WTC11 (cell line): ENCODE measurements at regions not wholly inside any gene's neighbourhood (a gene's known extent, or its start where the extent isn't known, plus 50 kb on each side); places are given as distances from the start of the nearest gene placed in this dataset.

Experiments used
- ATAC-seq: fragments of 200-7000 bp; cut with Tn5 transposase; 2 replicates; pipeline ENCODE4 v1.10.0; 2021; ENCODE audit warnings: mild to moderate bottlenecking, moderate library complexity
- CTCF ChIA-PET: fragments of 300-600 bp; sonication (Branson Sonifier 250); formaldehyde crosslinking; loops from one replicate; lab custom pipeline; 2021; ENCODE audit warnings: antibody characterized with exemption; lab: Charles Lee
- POLR2A ChIA-PET: fragments of 350-600 bp; sonication (Branson Sonifier 250); formaldehyde crosslinking; loops from one replicate; lab custom pipeline; 2021; ENCODE audit warnings: antibody characterized with exemption; lab: Charles Lee
- DNase-seq: peaks from one replicate; pipeline ENCODE4 v3.0.0; 2021; ENCODE audit warnings: low spot score
- H3K27ac Mint-ChIP-seq: 2 replicates; pipeline ENCODE4 v1.8.0; 2021; ENCODE audit warnings: mixed read lengths
- H3K27me3 Mint-ChIP-seq: 2 replicates; pipeline ENCODE4 v1.8.0; 2021; ENCODE audit warnings: low read depth, mild to moderate bottlenecking, moderate library complexity, mixed read lengths
- H3K36me3 Mint-ChIP-seq: 2 replicates; pipeline ENCODE4 v1.8.0; 2021; ENCODE audit warnings: mixed read lengths
- H3K4me1 Mint-ChIP-seq: 2 replicates; pipeline ENCODE4 v1.8.0; 2022; ENCODE audit warnings: mixed read lengths
- H3K4me3 Mint-ChIP-seq: 2 replicates; pipeline ENCODE4 v1.8.0; 2021; ENCODE audit warnings: mild to moderate bottlenecking, moderate library complexity, mixed read lengths
- H3K9me3 Mint-ChIP-seq: 2 replicates; pipeline ENCODE4 v1.8.0; 2021; ENCODE audit warnings: mixed read lengths
- ARID4B ChIP-seq: sonication (generic); formaldehyde crosslinking; IDR thresholded peaks from 2 replicates; pipeline ENCODE4 v1.8.0; 2023; ENCODE audit warnings: missing genetic modification reagents, mild to moderate bottlenecking, borderline replicate concordance
- CREM ChIP-seq: sonication (generic); formaldehyde crosslinking; IDR thresholded peaks from 2 replicates; pipeline ENCODE4 v1.8.1; 2022; ENCODE audit warnings: mild to moderate bottlenecking, missing genetic modification reagents, moderate library complexity
- ELF4 ChIP-seq: sonication (generic); formaldehyde crosslinking; IDR thresholded peaks from 2 replicates; pipeline ENCODE4 v1.8.1; 2022; ENCODE audit warnings: low read depth, mild to moderate bottlenecking, moderate library complexity, missing genetic modification reagents
- NR1H2 ChIP-seq: sonication (generic); formaldehyde crosslinking; IDR thresholded peaks from 2 replicates; pipeline ENCODE4 v1.9.0; 2021; ENCODE audit warnings: mild to moderate bottlenecking, moderate library complexity, missing genetic modification reagents
- NR3C1 ChIP-seq: sonication (generic); formaldehyde crosslinking; conservative IDR thresholded peaks from 2 replicates; pipeline ENCODE4 v1.8.1; 2023; ENCODE audit warnings: low read depth, mild to moderate bottlenecking, missing genetic modification reagents
- PRRX2 ChIP-seq: fragments of 250-450 bp; sonication (Bioruptor Pico); IDR thresholded peaks from 2 replicates; pipeline ENCODE4 v1.8.0; 2021; ENCODE audit warnings: mild to moderate bottlenecking
- SOX15 ChIP-seq: fragments of 250-450 bp; sonication (Bioruptor Pico); IDR thresholded peaks from 2 replicates; pipeline ENCODE4 v1.9.0; 2021; ENCODE audit warnings: mild to moderate bottlenecking
- ZMAT4 ChIP-seq: fragments of 250-450 bp; sonication (Bioruptor Pico); IDR thresholded peaks from 2 replicates; pipeline ENCODE4 v1.9.0; 2021; ENCODE audit warnings: mild to moderate bottlenecking
- ZNF138 ChIP-seq: sonication (generic); formaldehyde crosslinking; conservative IDR thresholded peaks from 2 replicates; pipeline ENCODE4 v1.8.1; 2022; ENCODE audit warnings: mild to moderate bottlenecking, moderate library complexity, missing genetic modification reagents
- ZNF232 ChIP-seq: sonication (generic); formaldehyde crosslinking; IDR thresholded peaks from 2 replicates; pipeline ENCODE4 v1.8.0; 2022; ENCODE audit warnings: mild to moderate bottlenecking, missing genetic modification reagents
- ZNF263 ChIP-seq: sonication (generic); formaldehyde crosslinking; IDR thresholded peaks from 2 replicates; pipeline ENCODE4 v1.8.1; 2022; ENCODE audit warnings: low read depth, mild to moderate bottlenecking, moderate library complexity, missing genetic modification reagents
- ZNF317 ChIP-seq: sonication (generic); formaldehyde crosslinking; IDR thresholded peaks from 2 replicates; pipeline ENCODE4 v1.8.1; 2023; ENCODE audit warnings: low read depth, mild to moderate bottlenecking, moderate library complexity, missing genetic modification reagents, borderline replicate concordance
- ZNF416 ChIP-seq: fragments of 250-450 bp; sonication (Bioruptor Pico); IDR thresholded peaks from 2 replicates; pipeline ENCODE4 v1.9.0; 2021; ENCODE audit warnings: mild to moderate bottlenecking, inconsistent platforms
- ZNF423 ChIP-seq: fragments of 250-450 bp; sonication (Bioruptor Pico); IDR thresholded peaks from 2 replicates; pipeline ENCODE4 v2.1.2; 2022; ENCODE audit warnings: mild to moderate bottlenecking, moderate library complexity
- TF ChIP-seq, protein P1 (sequence below): sonication (generic); formaldehyde crosslinking; IDR thresholded peaks from 2 replicates; pipeline ENCODE4 v1.8.1; 2022; ENCODE audit warnings: missing genetic modification reagents, borderline replicate concordance
- TF ChIP-seq, protein P2 (sequence below): sonication (generic); formaldehyde crosslinking; IDR thresholded peaks from 2 replicates; pipeline ENCODE4 v1.8.0; 2022; ENCODE audit warnings: mild to moderate bottlenecking, missing genetic modification reagents
- TF ChIP-seq, protein P3 (sequence below): sonication (generic); formaldehyde crosslinking; IDR thresholded peaks from 2 replicates; pipeline ENCODE4 v1.8.0; 2022; ENCODE audit warnings: mild to moderate bottlenecking, missing genetic modification reagents

GRCh38 chr3:174776636-174777035, 82.5 kb upstream of the NAALADL2 start:
- no peak overlapping the region for H3K4me3 Mint-ChIP-seq
- ChIA-PET CTCF (no interaction called here), POLR2A (no interaction called here)
- peaks cover 8% of the 10 kb centered on the region; the same call in 1 of the 2 replicates for H3K4me1 Mint-ChIP-seq
- no peaks in the 10 kb centered on the region; the same call in 1 of the 2 replicates for H3K27me3 Mint-ChIP-seq
- TF ChIP-seq, protein P1, sequence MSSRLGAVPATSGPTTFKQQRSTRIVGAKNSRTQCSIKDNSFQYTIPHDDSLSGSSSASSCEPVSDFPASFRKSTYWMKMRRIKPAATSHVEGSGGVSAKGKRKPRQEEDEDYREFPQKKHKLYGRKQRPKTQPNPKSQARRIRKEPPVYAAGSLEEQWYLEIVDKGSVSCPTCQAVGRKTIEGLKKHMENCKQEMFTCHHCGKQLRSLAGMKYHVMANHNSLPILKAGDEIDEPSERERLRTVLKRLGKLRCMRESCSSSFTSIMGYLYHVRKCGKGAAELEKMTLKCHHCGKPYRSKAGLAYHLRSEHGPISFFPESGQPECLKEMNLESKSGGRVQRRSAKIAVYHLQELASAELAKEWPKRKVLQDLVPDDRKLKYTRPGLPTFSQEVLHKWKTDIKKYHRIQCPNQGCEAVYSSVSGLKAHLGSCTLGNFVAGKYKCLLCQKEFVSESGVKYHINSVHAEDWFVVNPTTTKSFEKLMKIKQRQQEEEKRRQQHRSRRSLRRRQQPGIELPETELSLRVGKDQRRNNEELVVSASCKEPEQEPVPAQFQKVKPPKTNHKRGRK (CRISPR knock-in tag): no peak
- no peak for DNase-seq
- H3K36me3 Mint-ChIP-seq: no peaks in the 10 kb centered on the region; the same call in none of the 2 replicates
- no peak for ATAC-seq
- H3K9me3 Mint-ChIP-seq: peaks cover 27% of the 10 kb centered on the region
- H3K27ac Mint-ChIP-seq: no peak overlapping the region

DNA sequence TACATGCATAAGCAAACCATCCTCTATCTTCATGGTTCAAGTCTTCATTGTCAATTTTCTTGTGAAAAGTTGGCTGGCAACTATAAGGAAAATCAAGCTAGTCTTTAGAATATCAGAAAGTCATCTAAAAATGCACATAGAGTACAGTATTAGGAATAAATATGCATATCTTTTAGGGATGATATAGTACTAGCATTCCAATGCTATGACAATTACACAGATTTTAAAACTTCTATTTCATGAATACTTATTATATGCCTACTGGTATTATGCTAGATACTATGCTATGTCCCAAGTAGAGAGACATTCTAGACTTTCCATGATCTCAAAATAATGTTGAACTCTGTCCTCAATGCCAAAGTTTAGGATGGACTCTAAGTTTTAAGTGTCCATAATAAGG, 81.3 kb upstream of the NAALADL2 start:
- TF ChIP-seq CREM (CRISPR knock-in tag) (no peak), ZNF263 (CRISPR knock-in tag) (no peak), ZNF416 (no peak), ZNF423 (no peak), PRRX2 (CRISPR knock-in tag) (no peak), NR3C1 (CRISPR knock-in tag) (no peak), ELF4 (CRISPR knock-in tag) (no peak), NR1H2 (CRISPR knock-in tag) (no peak), ZNF317 (CRISPR knock-in tag) (no peak), ZMAT4 (CRISPR knock-in tag) (no peak), ARID4B (CRISPR knock-in tag) (no peak), ZNF138 (CRISPR knock-in tag) (no peak), ZNF232 (CRISPR knock-in tag) (no peak), SOX15 (CRISPR knock-in tag) (no peak)
- TF ChIP-seq, protein P2, sequence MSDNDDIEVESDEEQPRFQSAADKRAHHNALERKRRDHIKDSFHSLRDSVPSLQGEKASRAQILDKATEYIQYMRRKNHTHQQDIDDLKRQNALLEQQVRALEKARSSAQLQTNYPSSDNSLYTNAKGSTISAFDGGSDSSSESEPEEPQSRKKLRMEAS (CRISPR knock-in tag): no peak
- TF ChIP-seq, protein P3, sequence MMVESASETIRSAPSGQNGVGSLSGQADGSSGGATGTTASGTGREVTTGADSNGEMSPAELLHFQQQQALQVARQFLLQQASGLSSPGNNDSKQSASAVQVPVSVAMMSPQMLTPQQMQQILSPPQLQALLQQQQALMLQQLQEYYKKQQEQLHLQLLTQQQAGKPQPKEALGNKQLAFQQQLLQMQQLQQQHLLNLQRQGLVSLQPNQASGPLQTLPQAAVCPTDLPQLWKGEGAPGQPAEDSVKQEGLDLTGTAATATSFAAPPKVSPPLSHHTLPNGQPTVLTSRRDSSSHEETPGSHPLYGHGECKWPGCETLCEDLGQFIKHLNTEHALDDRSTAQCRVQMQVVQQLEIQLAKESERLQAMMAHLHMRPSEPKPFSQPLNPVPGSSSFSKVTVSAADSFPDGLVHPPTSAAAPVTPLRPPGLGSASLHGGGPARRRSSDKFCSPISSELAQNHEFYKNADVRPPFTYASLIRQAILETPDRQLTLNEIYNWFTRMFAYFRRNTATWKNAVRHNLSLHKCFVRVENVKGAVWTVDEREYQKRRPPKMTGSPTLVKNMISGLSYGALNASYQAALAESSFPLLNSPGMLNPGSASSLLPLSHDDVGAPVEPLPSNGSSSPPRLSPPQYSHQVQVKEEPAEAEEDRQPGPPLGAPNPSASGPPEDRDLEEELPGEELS (CRISPR knock-in tag): no peak
- DNase-seq: no peak
- Mint-ChIP-seq H3K4me1 (peaks cover 6% of the 10 kb centered on the region), H3K9me3 (peaks cover 27% of the 10 kb centered on the region), H3K27me3 (no peaks in the 10 kb centered on the region; the same call in 1 of the 2 replicates), H3K4me3 (no peak overlapping the region), H3K27ac (no peak overlapping the region), H3K36me3 (no peaks in the 10 kb centered on the region; the same call in none of the 2 replicates)
- CTCF ChIA-PET: no interaction called here
- POLR2A ChIA-PET: no interaction called here
- ATAC-seq: no peak
